ENCODE measurements at regions not wholly inside any gene's neighbourhood (a gene's known extent, or its start where the extent isn't known, plus 50 kb on each side); places are given as distances from the start of the nearest gene placed in this dataset.

DNA sequence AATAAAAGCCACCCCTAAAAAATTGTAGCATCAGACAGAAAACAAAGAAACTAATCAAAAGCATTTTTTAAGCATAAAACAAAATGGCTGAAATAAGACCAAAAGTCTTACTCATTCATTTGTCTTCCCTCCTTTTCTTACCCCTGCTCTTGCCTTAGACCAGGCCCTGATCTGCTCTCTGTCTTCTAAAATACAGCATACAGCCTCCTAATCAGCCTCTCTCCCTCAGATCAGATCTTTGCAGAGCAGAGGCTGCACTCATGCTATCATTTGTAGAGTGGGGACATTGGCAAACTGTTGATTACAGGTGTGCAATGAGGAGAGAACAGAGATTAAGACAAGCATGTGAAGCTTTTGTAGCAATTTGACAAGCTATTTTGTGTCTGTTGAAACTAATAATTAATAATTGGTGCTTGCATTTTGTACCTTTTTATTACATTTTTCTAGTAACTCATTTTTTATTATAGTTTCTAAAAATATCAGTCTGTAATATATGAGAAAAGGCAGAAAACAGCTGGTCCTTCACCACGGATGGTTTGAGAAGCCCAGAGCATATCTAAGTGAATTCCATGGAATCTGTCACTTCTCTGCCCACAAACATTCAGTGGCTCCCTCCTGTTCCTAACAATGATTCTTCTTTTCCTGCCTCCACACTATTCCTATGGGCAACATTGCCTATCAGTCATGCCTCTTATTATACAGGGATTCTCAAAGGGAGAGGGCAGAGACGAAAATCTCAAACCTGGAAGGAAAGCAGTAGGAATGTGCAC is 286.2 kb upstream of the STT3B start:
- H2BK5ac ChIP-seq (ENCODE audit: low read depth, low read length, poor library complexity, severe bottlenecking) = no peak overlapping the region
- no peak overlapping the region for H4K8ac ChIP-seq (ENCODE audit: low read length)
- H2BK15ac ChIP-seq (ENCODE audit: low read depth, poor library complexity, severe bottlenecking) = no peak overlapping the region
- H3K4me2 ChIP-seq (ENCODE audit: low read length, poor library complexity, severe bottlenecking) = no peak overlapping the region
- peaks cover 4% of the 10 kb centered on the region for H3K4me1 ChIP-seq (ENCODE audit: control insufficient read depth, insufficient read depth, low read depth, low read length)
- H3K9ac ChIP-seq (ENCODE audit: low read length) = no peak overlapping the region
- H3K4me3 ChIP-seq (ENCODE audit: insufficient read depth in 1 of 2, low read depth in 1 of 2, low read length in 2 of 2) = no peak overlapping the region
- H2BK120ac ChIP-seq (ENCODE audit: low read depth, low read length) = no peak overlapping the region
- no peak overlapping the region for H3K27ac ChIP-seq (ENCODE audit: low read length, poor library complexity, severe bottlenecking)
- no peak overlapping the region for H3K18ac ChIP-seq (ENCODE audit: low read depth in 1 of 2, low read length in 2 of 2)
- no peak overlapping the region for H3K14ac ChIP-seq (ENCODE audit: low read length in 2 of 2)
- H4K91ac ChIP-seq (ENCODE audit: low read length) = no peak overlapping the region
- no peak overlapping the region for H2AFZ ChIP-seq (ENCODE audit: low read depth, low read length)
- H3K4ac ChIP-seq (ENCODE audit: low read depth in 1 of 2, low read length in 2 of 2) = no peak overlapping the region
- no peaks in the 10 kb centered on the region for H3K79me1 ChIP-seq (replicated peaks; ENCODE audit: low read length, poor library complexity, severe bottlenecking)
- no peak for DNase-seq
- H2AK5ac ChIP-seq (ENCODE audit: low read length, severe bottlenecking) = no peak overlapping the region
- WGBS = 59% methylated on average over 2 of the region's 2 CpGs
- no peaks in the 10 kb centered on the region for H3K9me3 ChIP-seq (ENCODE audit: control insufficient read depth, low read length)
- no peak overlapping the region for H3K23ac ChIP-seq (ENCODE audit: low read length in 2 of 2)
- no peaks in the 10 kb centered on the region for H3K36me3 ChIP-seq (ENCODE audit: control insufficient read depth in 1 of 2, insufficient read depth in 2 of 2, low read depth in 1 of 2, low read length in 2 of 2)
- H3K27me3 ChIP-seq (ENCODE audit: control insufficient read depth in 1 of 2, insufficient read depth in 1 of 2, low read length in 2 of 2) = no peaks in the 10 kb centered on the region
- no peak overlapping the region for H2BK12ac ChIP-seq (ENCODE audit: low read length in 2 of 2)

GRCh38 chr3:31247063-31247447 is 285.7 kb upstream of the STT3B start:
- Histone ChIP-seq H2AK5ac (ENCODE audit: low read length, severe bottlenecking) (no peak overlapping the region), H2AFZ (ENCODE audit: low read depth, low read length) (no peak overlapping the region), H4K91ac (ENCODE audit: low read length) (no peak overlapping the region), H3K9me3 (ENCODE audit: control insufficient read depth, low read length) (no peaks in the 10 kb centered on the region), H3K14ac (ENCODE audit: low read length in 2 of 2) (no peak overlapping the region), H3K9ac (ENCODE audit: low read length) (no peak overlapping the region), H3K27me3 (ENCODE audit: control insufficient read depth in 1 of 2, insufficient read depth in 1 of 2, low read length in 2 of 2) (no peaks in the 10 kb centered on the region), H3K36me3 (ENCODE audit: control insufficient read depth in 1 of 2, insufficient read depth in 2 of 2, low read depth in 1 of 2, low read length in 2 of 2) (no peaks in the 10 kb centered on the region), H3K23ac (ENCODE audit: low read length in 2 of 2) (no peak overlapping the region), H3K4me2 (ENCODE audit: low read length, poor library complexity, severe bottlenecking) (no peak overlapping the region), H3K4me1 (ENCODE audit: control insufficient read depth, insufficient read depth, low read depth, low read length) (peaks cover 2% of the 10 kb centered on the region), H2BK15ac (ENCODE audit: low read depth, poor library complexity, severe bottlenecking) (no peak overlapping the region), H2BK12ac (ENCODE audit: low read length in 2 of 2) (no peak overlapping the region), H2BK120ac (ENCODE audit: low read depth, low read length) (no peak overlapping the region), H3K4ac (ENCODE audit: low read depth in 1 of 2, low read length in 2 of 2) (no peak overlapping the region), H2BK5ac (ENCODE audit: low read depth, low read length, poor library complexity, severe bottlenecking) (no peak overlapping the region), H3K18ac (ENCODE audit: low read depth in 1 of 2, low read length in 2 of 2) (no peak overlapping the region), H3K4me3 (ENCODE audit: insufficient read depth in 1 of 2, low read depth in 1 of 2, low read length in 2 of 2) (no peak overlapping the region), H3K27ac (ENCODE audit: low read length, poor library complexity, severe bottlenecking) (no peak overlapping the region), H4K8ac (ENCODE audit: low read length) (no peak overlapping the region), H3K79me1 (replicated peaks; ENCODE audit: low read length, poor library complexity, severe bottlenecking) (no peaks in the 10 kb centered on the region)
- DNase-seq = no peak
- 95% methylated on average over 2 of the region's 2 CpGs for WGBS

- WGBS = 54% methylated on average over 5 of the region's 5 CpGs
- H4K91ac ChIP-seq (ENCODE audit: low read length) = no peak overlapping the region
- no peak overlapping the region for H3K27ac ChIP-seq (ENCODE audit: low read length, poor library complexity, severe bottlenecking)
- DNase-seq = no peak
- H2BK5ac ChIP-seq (ENCODE audit: low read depth, low read length, poor library complexity, severe bottlenecking) = no peak overlapping the region
- no peak overlapping the region for H3K23ac ChIP-seq (ENCODE audit: low read length in 2 of 2)
- peaks cover 0 to 6% of the 10 kb centered on the region in 2 experiments for H3K27me3 ChIP-seq (ENCODE audit: control insufficient read depth in 1 of 2, insufficient read depth in 1 of 2, low read length in 2 of 2)
- no peak overlapping the region for H3K9ac ChIP-seq (ENCODE audit: low read length)
- no peak overlapping the region for H3K4ac ChIP-seq (ENCODE audit: low read depth in 1 of 2, low read length in 2 of 2)
- peaks cover 2% of the 10 kb centered on the region for H3K4me1 ChIP-seq (ENCODE audit: control insufficient read depth, insufficient read depth, low read depth, low read length)
- H3K18ac ChIP-seq (ENCODE audit: low read depth in 1 of 2, low read length in 2 of 2) = no peak overlapping the region
- H4K8ac ChIP-seq (ENCODE audit: low read length) = no peak overlapping the region
- no peak overlapping the region for H3K14ac ChIP-seq (ENCODE audit: low read length in 2 of 2)
- H3K79me1 ChIP-seq (replicated peaks; ENCODE audit: low read length, poor library complexity, severe bottlenecking) = no peaks in the 10 kb centered on the region
- no peaks in the 10 kb centered on the region for H3K9me3 ChIP-seq (ENCODE audit: control insufficient read depth, low read length)
- H2AFZ ChIP-seq (ENCODE audit: low read depth, low read length) = no peak overlapping the region
- H3K4me3 ChIP-seq (ENCODE audit: insufficient read depth in 1 of 2, low read depth in 1 of 2, low read length in 2 of 2) = no peak overlapping the region
- H2AK5ac ChIP-seq (ENCODE audit: low read length, severe bottlenecking) = no peak overlapping the region
- no peak overlapping the region for H3K4me2 ChIP-seq (ENCODE audit: low read length, poor library complexity, severe bottlenecking)
- no peak overlapping the region for H2BK12ac ChIP-seq (ENCODE audit: low read length in 2 of 2)
- H3K36me3 ChIP-seq (ENCODE audit: control insufficient read depth in 1 of 2, insufficient read depth in 2 of 2, low read depth in 1 of 2, low read length in 2 of 2) = no peaks in the 10 kb centered on the region
- H2BK120ac ChIP-seq (ENCODE audit: low read depth, low read length) = no peak overlapping the region
- no peak overlapping the region for H2BK15ac ChIP-seq (ENCODE audit: low read depth, poor library complexity, severe bottlenecking)
Observed at GRCh38 chr3:31247850-31248562, 284.7 kb upstream of the STT3B start.

GRCh38 chr3:31248563-31248992 is 284.1 kb upstream of the STT3B start:
- no peak overlapping the region for H3K9ac ChIP-seq (ENCODE audit: low read length)
- no peak overlapping the region for H4K91ac ChIP-seq (ENCODE audit: low read length)
- H3K4ac ChIP-seq (ENCODE audit: low read depth in 1 of 2, low read length in 2 of 2) = no peak overlapping the region
- H2AK5ac ChIP-seq (ENCODE audit: low read length, severe bottlenecking) = peak overlapping the region; percentile 3
- H3K9me3 ChIP-seq (ENCODE audit: control insufficient read depth, low read length) = no peaks in the 10 kb centered on the region
- H3K4me3 ChIP-seq (ENCODE audit: insufficient read depth in 1 of 2, low read depth in 1 of 2, low read length in 2 of 2) = no peak overlapping the region
- H2BK15ac ChIP-seq (ENCODE audit: low read depth, poor library complexity, severe bottlenecking) = no peak overlapping the region
- H3K4me2 ChIP-seq (ENCODE audit: low read length, poor library complexity, severe bottlenecking) = no peak overlapping the region
- no peaks in the 10 kb centered on the region for H3K36me3 ChIP-seq (ENCODE audit: control insufficient read depth in 1 of 2, insufficient read depth in 2 of 2, low read depth in 1 of 2, low read length in 2 of 2)
- no peak overlapping the region for H2BK12ac ChIP-seq (ENCODE audit: low read length in 2 of 2)
- no peaks in the 10 kb centered on the region for H3K79me1 ChIP-seq (replicated peaks; ENCODE audit: low read length, poor library complexity, severe bottlenecking)
- H3K14ac ChIP-seq (ENCODE audit: low read length in 2 of 2) = no peak overlapping the region
- no peak overlapping the region for H3K23ac ChIP-seq (ENCODE audit: low read length in 2 of 2)
- no peak overlapping the region for H2BK120ac ChIP-seq (ENCODE audit: low read depth, low read length)
- no peak overlapping the region for H2BK5ac ChIP-seq (ENCODE audit: low read depth, low read length, poor library complexity, severe bottlenecking)
- H4K8ac ChIP-seq (ENCODE audit: low read length) = no peak overlapping the region
- DNase-seq = no peak
- 71% methylated on average over 6 of the region's 6 CpGs for WGBS
- no peak overlapping the region for H3K18ac ChIP-seq (ENCODE audit: low read depth in 1 of 2, low read length in 2 of 2)
- H3K4me1 ChIP-seq (ENCODE audit: control insufficient read depth, insufficient read depth, low read depth, low read length) = peaks cover 2% of the 10 kb centered on the region
- H3K27me3 ChIP-seq (ENCODE audit: control insufficient read depth in 1 of 2, insufficient read depth in 1 of 2, low read length in 2 of 2) = peaks cover 0 to 6% of the 10 kb centered on the region in 2 experiments
- H2AFZ ChIP-seq (ENCODE audit: low read depth, low read length) = no peak overlapping the region
- no peak overlapping the region for H3K27ac ChIP-seq (ENCODE audit: low read length, poor library complexity, severe bottlenecking)
